AG20443 (cell line): ENCODE measurements at regions not wholly inside any gene's neighbourhood (a gene's known extent, or its start where the extent isn't known, plus 50 kb on each side); places are given as distances from the start of the nearest gene placed in this dataset.

Source experiments
- DNase-seq: peaks from one replicate; pipeline ENCODE4 v3.0.0; 2012; ENCODE audit warnings: low spot score, mixed read lengths

GRCh38 chr14:53807542-53807941 is 149.1 kb downstream of the BMP4 start:
- DNase-seq, result no peak

- no peak for DNase-seq
Observed at GRCh38 chr14:53807108-53807507, 149.5 kb downstream of the BMP4 start.

- DNase-seq, result no peak
Observed at GRCh38 chr14:53796734-53797133, 159.9 kb downstream of the BMP4 start.

- no peak for DNase-seq
Observed at GRCh38 chr14:53793790-53794505, 162.7 kb downstream of the BMP4 start.

- DNase-seq, result no peak
Observed at GRCh38 chr14:53792909-53793308, 163.7 kb downstream of the BMP4 start.

- DNase-seq, result no peak
Observed at GRCh38 chr14:53790731-53791500, 165.7 kb downstream of the BMP4 start.

GRCh38 chr14:53788566-53788965 is 168.1 kb downstream of the BMP4 start:
- no peak for DNase-seq

- no peak for DNase-seq
Observed at GRCh38 chr14:53786045-53786444, 170.6 kb downstream of the BMP4 start.

- DNase-seq, result no peak
Observed at GRCh38 chr14:53784688-53785087, 171.9 kb downstream of the BMP4 start.

GRCh38 chr14:53783256-53783655 is 173.4 kb downstream of the BMP4 start:
- DNase-seq, result no peak

- no peak for DNase-seq
Observed at GRCh38 chr14:53780051-53780555, 176.5 kb downstream of the BMP4 start.

- DNase-seq, result no peak
Observed at GRCh38 chr14:53779301-53779700, 177.3 kb downstream of the BMP4 start.

- DNase-seq, result no peak
Observed at GRCh38 chr14:53778263-53778662, 178.4 kb downstream of the BMP4 start.

GRCh38 chr14:53772936-53773335 is 183.7 kb downstream of the BMP4 start:
- no peak for DNase-seq

- no peak for DNase-seq
Observed at GRCh38 chr14:53767566-53767965, 189.1 kb downstream of the BMP4 start.

- no peak for DNase-seq
Observed at GRCh38 chr14:53766601-53767000, 190.0 kb downstream of the BMP4 start.

GRCh38 chr14:53766106-53766505 is 190.5 kb downstream of the BMP4 start:
- no peak for DNase-seq

GRCh38 chr14:53764846-53765245 is 191.8 kb downstream of the BMP4 start:
- no peak for DNase-seq

- DNase-seq, result no peak
Observed at GRCh38 chr14:53758141-53758540, 198.5 kb downstream of the BMP4 start.

GRCh38 chr14:53757732-53758131 is 198.9 kb downstream of the BMP4 start:
- no peak for DNase-seq

- no peak for DNase-seq
Observed at GRCh38 chr14:53751650-53752049, 205.0 kb downstream of the BMP4 start.

- no peak for DNase-seq
Observed at GRCh38 chr14:53748691-53749090, 207.9 kb downstream of the BMP4 start.

GRCh38 chr14:53744857-53745256 is 211.8 kb downstream of the BMP4 start:
- no peak for DNase-seq
